Hematopoietic multipotent progenitor cell treated with erythropoietin and hydrocortisone succinate and interleukin-3 and kit ligand, for 6 days (in vitro differentiated cells): ENCODE measurements at regions not wholly inside any gene's neighbourhood (a gene's known extent, or its start where the extent isn't known, plus 50 kb on each side); places are given as distances from the start of the nearest gene placed in this dataset.
"Not testable (repeated sequence)": the region's sequence is repeated elsewhere in the genome, so short reads cannot be mapped to it uniquely, and the experiment has no call there.

Experiments used
- DNase-seq: peaks from one replicate; pipeline ENCODE4 v3.0.0-alpha.2; 2015

GRCh38 chr13:38147050-38147449 lies 202.6 kb upstream of the UFM1 start:
- no peak for DNase-seq

- no peak for DNase-seq
Observed at GRCh38 chr13:38141792-38142191, 207.9 kb upstream of the UFM1 start.

GRCh38 chr13:38135592-38135991 lies 214.1 kb upstream of the UFM1 start:
- no peak for DNase-seq

GRCh38 chr13:38121267-38121666 lies 228.4 kb upstream of the UFM1 start:
- DNase-seq = no peak

GRCh38 chr13:38103851-38104250 lies 234.3 kb upstream of the TRPC4 start:
- DNase-seq = no peak

- DNase-seq = no peak
Observed at GRCh38 chr13:38099751-38100150, 230.2 kb upstream of the TRPC4 start.

GRCh38 chr13:38093425-38093824 lies 223.9 kb upstream of the TRPC4 start:
- DNase-seq = no peak

GRCh38 chr13:38090913-38091312 lies 221.3 kb upstream of the TRPC4 start:
- no peak for DNase-seq

- no peak for DNase-seq
Observed at GRCh38 chr13:38086721-38087120, 217.1 kb upstream of the TRPC4 start.

GRCh38 chr13:38086013-38086412 lies 216.4 kb upstream of the TRPC4 start:
- DNase-seq = no peak

- DNase-seq = no peak
Observed at GRCh38 chr13:38073931-38074330, 204.4 kb upstream of the TRPC4 start.

- no peak for DNase-seq
Observed at GRCh38 chr13:38072696-38073095, 203.1 kb upstream of the TRPC4 start.

- DNase-seq = not testable (repeated sequence)
Observed at GRCh38 chr13:38071340-38071739, 201.8 kb upstream of the TRPC4 start.

GRCh38 chr13:38053896-38054295 lies 184.3 kb upstream of the TRPC4 start:
- DNase-seq = no peak

- DNase-seq = no peak
Observed at GRCh38 chr13:38046049-38046376, 176.4 kb upstream of the TRPC4 start.

- peak; percentile 58 for DNase-seq
Observed at GRCh38 chr13:38045278-38046048, 175.9 kb upstream of the TRPC4 start.

- DNase-seq = no peak
Observed at GRCh38 chr13:38044067-38044466, 174.5 kb upstream of the TRPC4 start.

GRCh38 chr13:38042771-38043170 lies 173.2 kb upstream of the TRPC4 start:
- DNase-seq = no peak

GRCh38 chr13:38024431-38024830 lies 154.9 kb upstream of the TRPC4 start:
- DNase-seq = no peak

GRCh38 chr13:38017320-38017719 lies 147.7 kb upstream of the TRPC4 start:
- DNase-seq = no peak

GRCh38 chr13:38013676-38014075 lies 144.1 kb upstream of the TRPC4 start:
- no peak for DNase-seq

GRCh38 chr13:38012096-38012495 lies 142.5 kb upstream of the TRPC4 start:
- DNase-seq = no peak

- DNase-seq = peak; percentile 39
Observed at GRCh38 chr13:38008636-38009035, 139.1 kb upstream of the TRPC4 start.

GRCh38 chr13:38002606-38003005 lies 133.0 kb upstream of the TRPC4 start:
- DNase-seq = no peak

GRCh38 chr13:37997641-37998040 lies 128.1 kb upstream of the TRPC4 start:
- DNase-seq = no peak
